ENCODE measurements at regions not wholly inside any gene's neighbourhood (a gene's known extent, or its start where the extent isn't known, plus 50 kb on each side); places are given as distances from the start of the nearest gene placed in this dataset.

DNA sequence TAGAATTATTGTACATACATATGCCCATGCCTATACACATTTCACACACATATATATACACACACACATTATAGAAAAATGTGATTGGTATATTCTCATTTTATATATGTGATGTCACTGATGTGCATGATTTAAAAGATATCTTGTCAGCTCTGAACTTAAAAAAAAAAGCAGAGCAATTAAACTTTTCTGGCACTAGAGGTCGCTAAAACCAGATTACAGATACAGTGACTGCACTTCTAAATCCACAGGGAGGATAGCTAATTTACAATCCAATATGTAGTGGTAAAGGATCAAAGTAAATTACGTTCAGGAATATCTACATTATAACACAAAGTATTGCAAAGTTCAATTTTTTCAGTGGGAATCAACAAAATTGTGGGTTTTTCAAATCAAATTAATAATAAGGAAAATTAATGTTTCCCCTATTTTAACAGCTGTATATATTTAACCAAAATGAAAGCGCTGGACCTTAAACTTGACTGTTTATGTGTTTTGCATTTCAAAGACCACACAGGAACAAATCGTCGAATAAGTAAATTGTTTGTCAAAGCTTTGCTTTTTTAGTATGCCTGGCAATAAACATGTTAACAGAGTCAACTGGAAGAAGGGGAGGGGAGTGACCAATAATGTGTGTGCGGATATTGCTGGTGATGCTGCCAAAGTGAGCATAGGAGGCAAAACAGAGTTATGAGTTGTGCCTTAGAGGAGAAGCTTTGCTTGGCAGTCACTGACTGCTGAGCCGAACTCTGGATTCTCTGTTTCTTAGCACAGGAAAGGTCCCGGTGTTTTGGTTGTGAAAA lies 1201.4 kb upstream of the C9orf72 start:
- ChIA-PET CTCF (interaction anchor here (0.6 to 0.7 kb wide), 3 partner anchors 235 to 1227 kb away, joined by 3 to 9 read pairs (median 4); no protein-coding TSS in a partner anchor), POLR2A (ENCODE audit: unreplicated experiment) (no interaction called here)
- DNase-seq, result peak; percentile 0
- Histone ChIP-seq H3K27ac (ENCODE audit: insufficient read depth, low read length) (no peak overlapping the region), H3K18ac (ENCODE audit: low read depth, low read length) (no peak overlapping the region), H3K9ac (ENCODE audit: low read depth, low read length) (no peak overlapping the region), H3K9me3 (ENCODE audit: control insufficient read depth, insufficient read depth, low read length) (0 out of 2 replicates have a peak, but pooled peaks cover 2% of the 10 kb centered on the region), H3K79me1 (ENCODE audit: low read depth in 1 of 2, low read length in 2 of 2) (no peaks in the 10 kb centered on the region), H4K20me1 (ENCODE audit: insufficient read depth, low read length) (no peaks in the 10 kb centered on the region), H2BK20ac (ENCODE audit: low read depth, low read length) (no peak overlapping the region), H2AFZ (replicated peaks; ENCODE audit: low read length, poor library complexity) (no peak overlapping the region), H3K4me1 (ENCODE audit: control insufficient read depth, insufficient read depth, low read length) (no peaks in the 10 kb centered on the region), H3K27me3 (ENCODE audit: control insufficient read depth, insufficient read depth, low read length) (no peaks in the 10 kb centered on the region), H3K4me2 (ENCODE audit: low read depth, low read length) (no peak overlapping the region), H2AK9ac (replicated peaks; ENCODE audit: low read depth, low read length, poor library complexity) (no peak overlapping the region), H3K4ac (ENCODE audit: low read depth, low read length) (no peak overlapping the region), H2BK5ac (ENCODE audit: low read depth, low read length, poor library complexity, severe bottlenecking) (no peak overlapping the region), H3K9me1 (ENCODE audit: insufficient read depth, low read length) (no peaks in the 10 kb centered on the region), H2BK120ac (ENCODE audit: low read depth, low read length) (no peak overlapping the region), H3K56ac (ENCODE audit: extremely low read depth, insufficient read depth, low read length) (no peak overlapping the region), H4K91ac (ENCODE audit: insufficient read depth, low read depth, low read length) (no peak overlapping the region), H4K5ac (ENCODE audit: low read depth, low read length) (no peak overlapping the region), H3K36me3 (ENCODE audit: control insufficient read depth, insufficient read depth, low read length) (no peaks in the 10 kb centered on the region), H2AK5ac (ENCODE audit: low read depth, low read length) (no peak overlapping the region), H3K14ac (replicated peaks; ENCODE audit: low read depth, low read length) (no peak overlapping the region), H3K4me3 (ENCODE audit: insufficient read depth, low read depth, low read length) (no peak overlapping the region), H2BK15ac (ENCODE audit: low read depth, low read length) (no peak overlapping the region), H3K23ac (ENCODE audit: low read depth, low read length) (no peak overlapping the region), H4K8ac (ENCODE audit: low read depth in 2 of 2, low read length in 2 of 2) (no peak overlapping the region)
- BruUV-seq (replicated peaks), result no TSS peak
- no peak for ATAC-seq (ENCODE audit: low read depth)
- in situ Hi-C loops (cut with MboI; ENCODE audit: low sequenced_read_pairs) (no loop called here), dilution Hi-C loops (cut with HindIII; ENCODE audit: low sequenced_read_pairs, unreplicated experiment) (no loop called here), intact Hi-C loops (cut with micrococcal nuclease) (no loop called here)
- TF ChIP-seq, protein P1, sequence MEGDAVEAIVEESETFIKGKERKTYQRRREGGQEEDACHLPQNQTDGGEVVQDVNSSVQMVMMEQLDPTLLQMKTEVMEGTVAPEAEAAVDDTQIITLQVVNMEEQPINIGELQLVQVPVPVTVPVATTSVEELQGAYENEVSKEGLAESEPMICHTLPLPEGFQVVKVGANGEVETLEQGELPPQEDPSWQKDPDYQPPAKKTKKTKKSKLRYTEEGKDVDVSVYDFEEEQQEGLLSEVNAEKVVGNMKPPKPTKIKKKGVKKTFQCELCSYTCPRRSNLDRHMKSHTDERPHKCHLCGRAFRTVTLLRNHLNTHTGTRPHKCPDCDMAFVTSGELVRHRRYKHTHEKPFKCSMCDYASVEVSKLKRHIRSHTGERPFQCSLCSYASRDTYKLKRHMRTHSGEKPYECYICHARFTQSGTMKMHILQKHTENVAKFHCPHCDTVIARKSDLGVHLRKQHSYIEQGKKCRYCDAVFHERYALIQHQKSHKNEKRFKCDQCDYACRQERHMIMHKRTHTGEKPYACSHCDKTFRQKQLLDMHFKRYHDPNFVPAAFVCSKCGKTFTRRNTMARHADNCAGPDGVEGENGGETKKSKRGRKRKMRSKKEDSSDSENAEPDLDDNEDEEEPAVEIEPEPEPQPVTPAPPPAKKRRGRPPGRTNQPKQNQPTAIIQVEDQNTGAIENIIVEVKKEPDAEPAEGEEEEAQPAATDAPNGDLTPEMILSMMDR (conservative IDR thresholded peaks at IDR 0.05; ENCODE audit: low read depth, low read length), result peak; percentile 51
- TF ChIP-seq RAD21 (IDR thresholded peaks at IDR 0.05; ENCODE audit: low read length) (peak; percentile 26; the same call in 1 of the 2 replicates), FOS (IDR thresholded peaks at IDR 0.05; ENCODE audit: low read depth, low read length) (no peak)
- no CpG with 5 or more reads among the region's 8 CpGs for WGBS, 2 experiments (ENCODE audit: extremely low coverage in 2 of 2, insufficient read length in 1 of 2)
